GM21526 (cell line): ENCODE measurements at regions not wholly inside any gene's neighbourhood (a gene's known extent, or its start where the extent isn't known, plus 50 kb on each side); places are given as distances from the start of the nearest gene placed in this dataset.
"Not testable (repeated sequence)": the region's sequence is repeated elsewhere in the genome, so short reads cannot be mapped to it uniquely, and the experiment has no call there.

Source experiments
- ATAC-seq: cut with Tn5 transposase; IDR thresholded peaks from one replicate; pipeline ENCODE4 v1.9.1; 2021; ENCODE audit warnings: moderate library complexity; ENCODE audit not compliant: unreplicated experiment, low FRiP score

DNA sequence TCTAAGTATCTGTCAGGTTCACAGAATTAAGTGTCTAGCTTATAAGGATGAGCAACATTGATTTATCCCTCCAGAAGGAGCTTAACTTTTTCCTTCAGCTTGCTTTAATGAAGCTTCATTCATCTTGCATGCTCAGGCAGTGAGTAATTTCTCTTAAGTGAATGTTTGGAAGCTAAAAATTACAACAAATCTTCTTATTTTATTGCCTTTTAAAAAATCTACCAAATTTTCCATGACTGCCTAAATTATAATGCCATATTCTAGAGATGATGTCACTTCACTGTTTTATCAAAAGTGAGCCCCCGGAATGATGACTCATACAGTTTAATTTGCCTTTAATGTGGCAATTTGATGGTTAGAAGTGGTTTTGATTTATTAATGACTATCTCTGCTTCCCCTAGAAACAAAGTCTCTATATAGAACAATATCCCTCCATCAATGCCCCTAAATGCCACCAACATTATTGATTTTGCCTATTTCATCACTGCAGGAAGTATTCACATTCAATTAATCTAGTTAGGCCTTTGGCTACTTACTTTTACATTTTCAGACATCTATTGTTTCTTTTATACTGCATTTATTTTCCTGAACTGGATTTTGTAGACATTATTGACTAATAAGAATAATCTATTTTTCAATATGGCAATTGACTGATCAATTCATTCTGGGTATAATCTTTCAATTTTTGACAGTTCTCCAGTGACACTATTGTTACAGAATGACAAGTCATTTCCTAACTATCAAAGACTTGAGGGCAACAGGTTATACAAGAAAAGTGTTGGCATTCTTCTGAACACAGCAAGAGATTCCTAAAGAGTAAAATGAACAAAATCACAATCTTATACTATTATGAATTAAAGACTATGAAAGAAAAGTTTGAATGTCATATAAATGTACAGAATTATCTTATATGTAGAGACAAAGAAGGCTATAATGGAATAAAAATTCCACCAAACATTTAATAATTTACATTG lies 139.3 kb upstream of the ODAD2 start:
- no peak for ATAC-seq

DNA sequence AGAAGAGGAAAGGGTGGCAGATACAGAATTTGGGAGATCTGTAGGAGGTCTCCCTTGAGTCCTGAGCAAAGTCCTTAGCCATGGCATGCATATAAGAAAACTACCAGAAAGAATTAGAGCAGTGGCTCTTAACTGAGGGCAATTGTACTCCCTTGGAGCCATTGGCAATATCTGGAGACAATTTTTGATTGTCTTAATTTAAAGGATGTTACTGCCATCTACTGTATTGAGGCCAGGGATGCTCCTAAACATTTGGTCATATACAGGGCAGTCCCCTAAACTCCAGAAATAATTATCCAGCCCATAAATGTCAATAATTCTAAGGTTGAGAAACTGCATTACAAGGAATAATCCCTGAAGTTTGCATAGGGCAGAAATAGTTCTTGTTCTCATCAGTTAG lies 136.4 kb upstream of the ODAD2 start:
- ATAC-seq = no peak

DNA sequence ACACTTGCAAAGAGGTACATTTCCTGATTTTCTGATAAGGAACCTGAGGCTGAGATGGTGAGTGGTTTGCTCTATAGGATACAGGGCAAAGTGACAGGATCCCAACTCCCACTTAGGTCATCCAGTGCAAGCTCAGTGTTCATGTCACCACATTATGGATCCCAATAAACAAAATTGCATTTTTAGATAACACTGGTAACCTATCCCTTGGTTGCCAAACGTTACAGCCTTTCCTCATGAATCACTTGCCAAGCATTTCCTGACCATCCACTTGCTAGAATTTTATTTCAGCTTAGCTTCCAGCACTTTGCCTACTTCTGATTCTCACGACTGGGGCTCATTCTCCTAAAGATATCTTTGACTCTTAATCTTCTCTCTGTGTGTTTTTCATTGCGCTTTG lies 131.4 kb upstream of the ODAD2 start:
- no peak for ATAC-seq

DNA sequence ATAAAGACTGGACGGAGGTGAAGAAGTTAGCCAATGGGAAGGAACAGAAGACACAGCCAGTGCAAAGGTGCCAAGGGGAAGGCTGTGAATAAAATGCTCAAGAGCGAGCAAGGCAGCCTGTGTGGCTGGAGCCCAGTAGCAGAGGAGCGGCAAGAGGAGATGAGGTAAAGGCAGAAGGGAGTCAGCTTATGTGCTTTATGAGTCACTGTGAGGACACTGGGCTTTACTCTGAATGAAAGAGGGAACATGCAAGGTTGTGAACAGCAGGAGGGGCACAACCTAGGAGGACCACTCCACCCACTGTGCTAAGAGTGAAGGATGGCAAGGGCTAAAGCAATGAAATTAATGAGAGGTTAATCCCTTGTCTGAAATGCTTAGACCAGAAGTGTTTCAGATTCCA lies 129.0 kb upstream of the ODAD2 start:
- ATAC-seq = no peak

- ATAC-seq = no peak
Measured at GRCh38 chr10:28125701-28126100, 126.8 kb upstream of the ODAD2 start.

DNA sequence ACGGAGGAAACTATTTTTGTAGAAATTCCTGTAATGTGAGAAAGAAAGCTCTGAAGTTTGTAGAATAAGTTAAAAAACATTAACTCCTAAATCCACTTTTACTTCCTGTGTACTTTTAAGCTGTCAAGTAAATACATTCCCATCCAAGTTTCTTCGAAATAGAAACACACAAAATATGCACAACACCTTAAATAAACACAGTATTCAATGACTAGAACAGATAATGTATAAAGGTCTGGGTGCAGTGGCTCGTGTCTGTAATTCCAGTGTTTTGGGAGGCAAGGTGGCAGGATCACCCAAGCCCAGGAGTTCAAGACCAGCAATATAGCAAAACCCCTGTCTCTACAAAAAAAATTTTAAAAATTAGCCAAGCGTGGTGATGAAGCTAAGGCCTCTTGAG lies 121.9 kb upstream of the ODAD2 start:
- no peak for ATAC-seq

GRCh38 chr10:28120043-28120749 lies 121.3 kb upstream of the ODAD2 start:
- ATAC-seq = no peak

- ATAC-seq = no peak
Measured at GRCh38 chr10:28118985-28119628, 120.2 kb upstream of the ODAD2 start.

GRCh38 chr10:28113202-28113601 lies 114.3 kb upstream of the ODAD2 start:
- no peak for ATAC-seq

GRCh38 chr10:28111712-28112111 lies 112.8 kb upstream of the ODAD2 start:
- no peak for ATAC-seq

DNA sequence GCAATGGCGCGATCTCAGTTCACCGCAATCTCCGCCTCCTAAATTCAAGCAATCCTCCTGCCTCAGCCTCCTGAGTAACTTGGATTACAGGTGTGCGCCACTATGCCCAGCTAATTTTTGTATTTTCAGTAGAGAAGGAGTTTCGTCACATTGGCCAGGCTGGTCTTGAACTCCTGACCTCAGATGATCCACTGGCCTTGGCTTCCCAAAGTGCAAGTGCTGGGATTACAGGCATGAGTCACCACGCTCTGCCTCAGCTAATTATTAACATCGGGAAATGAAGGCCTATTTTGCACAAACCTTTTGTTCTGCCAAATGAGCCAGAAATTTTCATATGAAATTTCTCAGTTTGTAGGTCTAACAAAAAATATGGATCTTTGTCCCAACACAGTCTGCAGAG lies 106.7 kb upstream of the ODAD2 start:
- ATAC-seq = no peak

GRCh38 chr10:28097633-28098032 lies 98.8 kb upstream of the ODAD2 start:
- no peak for ATAC-seq

DNA sequence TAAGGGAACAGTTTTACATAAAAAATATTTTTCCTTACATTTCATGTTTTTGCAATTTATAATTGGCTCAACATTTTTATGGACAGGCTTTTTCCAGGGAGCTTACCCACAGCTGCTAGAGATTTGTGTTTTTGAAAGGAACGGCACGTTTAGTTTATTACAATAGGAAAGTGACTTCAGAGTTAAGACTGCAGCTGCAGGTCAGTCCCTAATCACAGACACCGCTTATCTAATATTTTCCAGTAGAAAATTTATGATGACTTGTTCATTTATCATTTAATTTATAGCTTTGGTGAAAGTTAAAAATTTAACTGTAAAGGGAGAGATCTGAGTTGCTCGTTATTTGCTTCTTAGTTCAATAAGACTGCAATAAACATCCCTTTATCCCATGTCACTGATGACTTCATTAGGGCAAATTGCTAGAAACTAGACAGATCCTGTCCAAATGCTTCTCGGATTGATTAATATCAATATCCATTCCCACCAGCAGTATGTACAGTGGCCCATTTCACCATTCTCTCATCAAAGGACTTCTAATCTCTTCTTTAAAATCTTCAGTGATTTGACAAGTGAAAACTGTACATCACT lies 97.0 kb upstream of the ODAD2 start:
- no peak for ATAC-seq

GRCh38 chr10:28094121-28094520 lies 95.2 kb upstream of the ODAD2 start:
- no peak for ATAC-seq

DNA sequence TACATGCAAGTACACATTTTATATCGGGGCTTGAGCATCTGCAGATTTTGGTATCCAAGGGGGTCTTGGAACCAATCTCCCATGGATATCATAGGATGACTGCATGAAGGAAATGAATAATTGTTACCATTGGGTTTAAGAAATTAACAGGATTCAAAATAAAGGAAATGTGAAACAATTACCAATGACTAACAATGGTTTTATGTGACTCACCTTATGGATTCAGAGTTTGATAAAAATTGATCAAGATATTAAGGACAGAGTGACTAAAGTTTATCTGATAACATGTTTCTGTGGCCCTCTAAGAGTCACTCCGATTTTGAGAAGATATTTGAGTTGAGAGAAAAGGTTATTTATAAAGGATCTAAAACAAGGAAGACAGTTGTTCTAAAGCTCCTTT lies 93.0 kb upstream of the ODAD2 start:
- ATAC-seq = no peak

GRCh38 chr10:28090506-28090905 lies 91.6 kb upstream of the ODAD2 start:
- ATAC-seq = no peak

- ATAC-seq = no peak
Measured at GRCh38 chr10:28089467-28089866, 90.6 kb upstream of the ODAD2 start.

DNA sequence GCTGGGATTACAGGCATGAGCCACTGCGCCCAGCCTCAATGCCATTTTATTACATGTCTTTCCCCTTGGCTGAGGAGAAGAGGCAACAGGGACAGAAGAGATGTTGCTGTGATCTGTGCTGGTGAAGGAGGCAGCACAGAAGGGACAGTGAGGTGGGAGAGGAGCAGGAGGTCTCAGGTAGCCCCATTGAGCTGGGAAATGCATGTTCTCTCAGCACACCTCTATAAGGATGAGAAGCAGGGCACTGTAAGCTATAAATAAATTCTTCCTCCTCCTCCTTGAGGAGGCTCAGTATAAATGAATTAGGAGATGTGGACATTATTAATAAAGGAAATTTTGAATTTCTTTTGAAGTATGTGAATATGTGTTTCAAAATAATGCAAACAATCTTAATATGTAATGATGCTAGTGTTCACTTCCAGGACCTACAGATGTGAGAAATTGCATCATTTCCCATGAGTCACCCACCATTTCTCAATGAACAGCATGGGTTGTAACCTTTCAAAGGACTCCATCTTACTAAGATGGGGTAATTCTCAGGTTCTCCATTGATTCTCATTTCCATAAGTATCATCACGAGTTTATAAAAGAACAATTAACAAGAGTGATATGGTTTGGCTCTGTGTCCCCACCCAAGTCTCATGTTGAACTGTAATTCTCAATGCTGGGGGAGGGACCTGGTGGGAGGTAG lies 88.9 kb upstream of the ODAD2 start:
- no peak for ATAC-seq

DNA sequence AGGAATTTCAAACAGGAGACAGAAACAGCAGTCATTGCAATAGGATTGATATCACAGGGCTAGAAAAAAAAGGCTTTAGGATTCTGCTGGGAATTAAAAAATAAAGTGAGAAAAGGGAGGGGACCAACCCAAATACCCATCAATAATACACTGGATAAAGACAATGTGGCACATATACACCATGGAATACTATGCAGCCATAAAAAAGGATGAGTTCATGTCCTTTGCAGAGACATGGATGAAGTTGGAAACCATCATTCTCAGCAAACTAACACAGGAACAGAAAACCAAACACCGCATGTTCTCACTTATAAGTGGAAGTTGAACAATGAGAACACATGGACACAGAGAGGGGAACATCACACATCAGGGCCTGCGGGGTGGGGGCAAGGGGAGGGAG lies 86.9 kb upstream of the ODAD2 start:
- ATAC-seq = not testable (repeated sequence)

- no peak for ATAC-seq
Measured at GRCh38 chr10:28082885-28083284, 84.0 kb upstream of the ODAD2 start.
